MCF 10A (cell line): ENCODE measurements at regions not wholly inside any gene's neighbourhood (a gene's known extent, or its start where the extent isn't known, plus 50 kb on each side); places are given as distances from the start of the nearest gene placed in this dataset.
A peak's percentile ranks its signal among the peaks of the same experiment; 100 is the strongest.

ENCODE experiments used
- BruUV-seq: library from RNA; stranded (reverse); fragments of 400-500 nt; replicated peaks from 2 replicates; lab custom pipeline; 2021; lab: Mats Ljungman, UMichigan
- CTCF ChIA-PET: fragments of 300-600 bp; sonication (Branson Sonifier 250); formaldehyde crosslinking; extraction: SDS; loops from one replicate; lab custom pipeline; 2021; ENCODE audit warnings: antibody characterized with exemption, inconsistent platforms; lab: Yijun Ruan, JAX
- POLR2A ChIA-PET: fragments of 300-600, 350-650 bp; sonication (Branson Sonifier 250); formaldehyde crosslinking; extraction: SDS; loops from one replicate; lab custom pipeline; 2020; ENCODE audit warnings: antibody characterized with exemption, inconsistent platforms; lab: Yijun Ruan, JAX
- DNase-seq: peaks from one replicate; pipeline ENCODE4 v3.0.0-alpha.2; 2018; ENCODE audit not compliant: unreplicated experiment
- H3K27ac Mint-ChIP-seq: one replicate; pipeline ENCODE4 v1.8.0; 2022; ENCODE audit warnings: mild to moderate bottlenecking, low read depth, mixed read lengths; ENCODE audit not compliant: unreplicated experiment
- H3K27me3 Mint-ChIP-seq: one replicate; pipeline ENCODE4 v1.8.0; 2022; ENCODE audit warnings: mixed read lengths; ENCODE audit not compliant: insufficient read depth, unreplicated experiment
- H3K36me3 Mint-ChIP-seq: one replicate; pipeline ENCODE4 v1.8.0; 2022; ENCODE audit warnings: mild to moderate bottlenecking, moderate library complexity, mixed read lengths; ENCODE audit not compliant: insufficient read depth, unreplicated experiment
- H3K4me1 Mint-ChIP-seq: one replicate; pipeline ENCODE4 v1.8.0; 2022; ENCODE audit warnings: mixed read lengths; ENCODE audit not compliant: insufficient read depth, unreplicated experiment
- H3K4me3 Mint-ChIP-seq: one replicate; pipeline ENCODE4 v1.8.0; 2022; ENCODE audit warnings: mild to moderate bottlenecking, moderate library complexity, mixed read lengths; ENCODE audit not compliant: unreplicated experiment
- H3K9me3 Mint-ChIP-seq: one replicate; pipeline ENCODE4 v1.8.0; 2022; ENCODE audit warnings: mixed read lengths; ENCODE audit not compliant: unreplicated experiment
- CTCF ChIP-seq: fragments of 200-600 bp; IDR thresholded peaks from one replicate; pipeline ENCODE4 v1.8.0; 2022; ENCODE audit warnings: antibody characterized with exemption, mild to moderate bottlenecking; ENCODE audit not compliant: unreplicated experiment
- intact Hi-C: fragments of 100-400 bp; cut with micrococcal nuclease; formaldehyde crosslinking; loops from 2 replicates; pipeline ENCODE4 v1.14.1; 2022

- Mint-ChIP-seq H3K4me1 (peaks cover 60% of the 10 kb centered on the region), H3K27ac (peak overlapping the region; percentile 87), H3K4me3 (peak overlapping the region; percentile 66), H3K36me3 (no peaks in the 10 kb centered on the region), H3K9me3 (no peaks in the 10 kb centered on the region), H3K27me3 (no peaks in the 10 kb centered on the region)
- no TSS peak for BruUV-seq
- CTCF ChIA-PET = interaction anchor here (0.6 to 1.3 kb wide), 5 partner anchors 10 to 718 kb away, joined by 3 to 4 read pairs (median 3); no protein-coding TSS in a partner anchor
- POLR2A ChIA-PET = interaction anchor here (0.7 to 1.9 kb wide), 6 partner anchors 10 to 192 kb away, joined by 3 to 7 read pairs (median 4); no protein-coding TSS in a partner anchor
- peak; percentile 60 for DNase-seq
- TF ChIP-seq CTCF = no peak
- intact Hi-C loops = loop anchor here (1.0 to 10.0 kb wide), 3 partner anchors 63 to 213 kb away; no protein-coding TSS in a partner anchor
Observed at GRCh38 chr18:2303517-2304238, 267.6 kb downstream of the METTL4 start.

- H3K9me3 Mint-ChIP-seq = no peaks in the 10 kb centered on the region
- H3K27ac Mint-ChIP-seq = peak overlapping the region; percentile 87
- H3K27me3 Mint-ChIP-seq = no peaks in the 10 kb centered on the region
- peaks cover 60% of the 10 kb centered on the region for H3K4me1 Mint-ChIP-seq
- no peak for TF ChIP-seq CTCF
- no peak overlapping the region for H3K4me3 Mint-ChIP-seq
- POLR2A ChIA-PET = interaction anchor here (0.7 to 1.7 kb wide), 6 partner anchors 9 to 193 kb away, joined by 3 to 5 read pairs (median 4); no protein-coding TSS in a partner anchor
- BruUV-seq = no TSS peak
- DNase-seq = peak; percentile 54
- intact Hi-C loops = loop anchor here (10.0 kb wide), 1 partner anchor 190 kb away; no protein-coding TSS in a partner anchor
- CTCF ChIA-PET = interaction anchor here (0.9 kb wide), 2 partner anchors 80 to 81 kb away, joined by 3 to 4 read pairs; no protein-coding TSS in a partner anchor
- no peaks in the 10 kb centered on the region for H3K36me3 Mint-ChIP-seq
Observed at GRCh38 chr18:2304378-2305175, 266.7 kb downstream of the METTL4 start.

- no TSS peak for BruUV-seq
Observed at GRCh38 chr18:2306606-2307005, 264.7 kb downstream of the METTL4 start.

More at GRCh38 chr18:2306606-2307005, 264.7 kb downstream of the METTL4 start:
- Mint-ChIP-seq H3K36me3 (no peaks in the 10 kb centered on the region), H3K27ac (peak overlapping the region; percentile 67), H3K4me3 (no peak overlapping the region), H3K27me3 (no peaks in the 10 kb centered on the region), H3K4me1 (peaks cover 46% of the 10 kb centered on the region), H3K9me3 (no peaks in the 10 kb centered on the region)
- POLR2A ChIA-PET = no interaction called here
- no peak for DNase-seq
- intact Hi-C loops = loop anchor here (10.0 kb wide), 1 partner anchor 192 kb away; no protein-coding TSS in a partner anchor
- CTCF ChIA-PET = interaction anchor here (0.7 kb wide), 1 partner anchor 1445 kb away, joined by 3 read pairs; no protein-coding TSS in a partner anchor
- TF ChIP-seq CTCF = no peak
